Bronchial epithelial cell (primary cell): ENCODE measurements at regions not wholly inside any gene's neighbourhood (a gene's known extent, or its start where the extent isn't known, plus 50 kb on each side); places are given as distances from the start of the nearest gene placed in this dataset.

ENCODE experiments used
- DNase-seq: peaks from one replicate; pipeline ENCODE4 v3.0.0-alpha.2; 2010; ENCODE audit warnings: low read depth
- FAIRE-seq: peaks from 2 replicates; lab custom pipeline; 2011; peaks lifted over from hg19 to GRCh38; lab: Jason Lieb, UNC
- H3K27me3 ChIP-seq: 2 replicates; pipeline ENCODE4 v1.5.1; 2011; ENCODE audit warnings: low read length; ENCODE audit not compliant: control insufficient read depth, insufficient read depth
- H3K36me3 ChIP-seq: 2 replicates; pipeline ENCODE4 v1.5.1; 2011; ENCODE audit warnings: low read length; ENCODE audit not compliant: control insufficient read depth, insufficient read depth
- H3K4me3 ChIP-seq: 2 replicates; pipeline ENCODE4 v1.5.1; 2011; ENCODE audit warnings: mild to moderate bottlenecking, low read depth, low read length, control low read depth
- CTCF ChIP-seq: IDR thresholded peaks from 2 replicates; pipeline ENCODE4 v1.5.1; 2011; ENCODE audit warnings: mild to moderate bottlenecking, moderate library complexity, low read length, control low read depth, inconsistent platforms; ENCODE audit not compliant: insufficient read depth, severe bottlenecking

DNA sequence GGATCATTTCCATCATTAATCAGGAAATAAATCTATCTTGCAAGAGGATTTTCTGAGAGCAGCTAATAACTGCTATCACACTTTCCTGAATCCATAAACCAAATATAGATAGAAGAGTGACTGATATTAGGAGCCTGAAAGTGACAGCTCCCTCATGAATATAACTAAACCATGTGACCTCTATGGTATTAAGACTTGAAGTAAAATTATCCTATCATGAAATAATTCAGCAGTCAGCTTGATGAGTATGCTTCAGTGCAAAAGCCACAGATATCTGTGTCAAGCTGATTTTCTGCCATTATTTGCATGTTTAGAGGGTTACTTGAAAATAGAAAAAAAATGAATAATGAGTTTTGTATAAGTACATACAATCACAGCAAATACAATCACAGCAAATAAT, 80.1 kb upstream of the PPP1R3A start:
- TF ChIP-seq CTCF, result no peak

DNA sequence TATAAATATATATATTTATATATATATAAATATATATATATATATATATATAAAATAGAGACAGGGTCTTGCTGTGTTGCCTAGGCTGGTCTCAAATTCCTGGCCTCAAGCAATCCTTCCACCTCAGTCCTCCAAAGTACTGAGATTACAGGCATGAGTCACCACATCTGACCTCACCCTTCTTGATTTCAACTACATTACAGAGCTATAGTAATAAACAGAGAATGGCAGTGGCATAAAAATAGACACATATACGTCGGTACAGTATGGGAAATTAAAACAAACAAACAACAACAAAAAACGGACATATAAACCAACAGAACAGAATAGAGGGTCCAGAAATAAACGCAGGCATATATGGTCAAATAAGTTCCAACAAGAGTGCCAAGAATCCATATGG, 77.6 kb upstream of the PPP1R3A start:
- no peak for TF ChIP-seq CTCF
- no peak overlapping the region for H3K4me3 ChIP-seq
- FAIRE-seq (no peak), DNase-seq (peak; percentile 37)
- H3K27me3 ChIP-seq, result no peaks in the 10 kb centered on the region
- H3K36me3 ChIP-seq, result no peaks in the 10 kb centered on the region

More for the DNA sequence above, 80.1 kb upstream of the PPP1R3A start:
- H3K4me3 ChIP-seq, result no peak overlapping the region
- DNase-seq (no peak), FAIRE-seq (no peak)
- no peaks in the 10 kb centered on the region for H3K27me3 ChIP-seq
- H3K36me3 ChIP-seq, result no peaks in the 10 kb centered on the region

- Histone ChIP-seq H3K27me3 (no peaks in the 10 kb centered on the region), H3K4me3 (no peak overlapping the region), H3K36me3 (no peaks in the 10 kb centered on the region)
- no peak for TF ChIP-seq CTCF
- FAIRE-seq (no peak), DNase-seq (no peak)
These were observed 67.4 kb upstream of the PPP1R3A start for GRCh38 chr7:113986216-113986615.

- FAIRE-seq, result no peak
These were observed 57.7 kb upstream of the PPP1R3A start for GRCh38 chr7:113976508-113976907.

DNA sequence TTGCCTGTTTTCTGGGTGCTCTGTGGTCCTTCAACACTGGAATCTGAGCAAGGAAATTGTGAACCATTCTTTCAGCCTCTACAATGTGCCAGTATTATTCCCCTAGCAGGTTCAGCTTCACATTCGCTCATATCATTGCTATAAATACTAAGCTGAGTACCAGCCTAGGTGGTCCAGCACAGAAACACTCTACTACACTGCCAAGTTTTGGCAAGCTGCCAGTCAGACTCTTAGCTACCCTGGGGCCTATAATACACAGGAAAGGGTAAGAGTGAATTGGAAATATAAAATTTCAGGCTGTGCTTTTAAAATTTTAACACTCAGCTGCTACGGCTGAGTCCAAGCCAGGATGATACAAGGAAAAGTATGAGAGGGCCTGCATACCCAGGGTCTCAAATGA, 49.9 kb upstream of the PPP1R3A start:
- FAIRE-seq (no peak), DNase-seq (no peak)
- H3K27me3 ChIP-seq, result no peaks in the 10 kb centered on the region
- H3K36me3 ChIP-seq, result no peaks in the 10 kb centered on the region
- no peak for TF ChIP-seq CTCF
- no peak overlapping the region for H3K4me3 ChIP-seq

More at GRCh38 chr7:113976508-113976907, 57.7 kb upstream of the PPP1R3A start:
- TF ChIP-seq CTCF, result no peak
- H3K36me3 ChIP-seq, result no peaks in the 10 kb centered on the region
- no peak for DNase-seq
- H3K4me3 ChIP-seq, result no peak overlapping the region
- H3K27me3 ChIP-seq, result no peaks in the 10 kb centered on the region
